MM.1S (cell line): ENCODE measurements at regions not wholly inside any gene's neighbourhood (a gene's known extent, or its start where the extent isn't known, plus 50 kb on each side); places are given as distances from the start of the nearest gene placed in this dataset.

Experiments used
- DNase-seq: peaks from one replicate; pipeline ENCODE4 v3.0.0-alpha.2; 2015
- H2AFZ ChIP-seq: fragments of 300-600 bp; sonication (generic); 2 replicates; pipeline ENCODE4 v1.6.0; 2016; ENCODE audit warnings: antibody characterized with exemption, low read length
- H3F3A ChIP-seq: fragments of 300-600 bp; sonication (generic); 2 replicates; pipeline ENCODE4 v1.6.1; 2016; ENCODE audit warnings: mild to moderate bottlenecking, antibody characterized with exemption, low read length, moderate library complexity, mixed read lengths; ENCODE audit not compliant: insufficient read depth
- H3K27ac ChIP-seq: fragments of 300-600 bp; sonication (generic); 2 replicates; pipeline ENCODE4 v1.5.1; 2016; ENCODE audit warnings: mild to moderate bottlenecking, low read length
- H3K27me3 ChIP-seq: fragments of 300-600 bp; sonication (generic); replicated peaks from 2 replicates; pipeline ENCODE4 v1.6.0; 2016; ENCODE audit warnings: low read length; ENCODE audit not compliant: insufficient read depth
- H3K36me3 ChIP-seq: fragments of 300-600 bp; sonication (generic); replicated peaks from 2 replicates; pipeline ENCODE4 v1.6.1; 2016; ENCODE audit warnings: mild to moderate bottlenecking, low read length, mixed read lengths; ENCODE audit not compliant: insufficient read depth
- H3K4me1 ChIP-seq: fragments of 300-600 bp; sonication (generic); 2 replicates; pipeline ENCODE4 v1.6.1; 2016; ENCODE audit warnings: low read length, mixed read lengths
- H3K4me2 ChIP-seq: fragments of 300-600 bp; sonication (generic); 2 replicates; pipeline ENCODE4 v1.6.0; 2016; ENCODE audit warnings: low read depth, low read length
- H3K4me3 ChIP-seq: fragments of 300-600 bp; sonication (generic); 2 replicates; pipeline ENCODE4 v1.5.1; 2016; ENCODE audit warnings: low read length, mixed read lengths
- H3K79me2 ChIP-seq: fragments of 300-600 bp; sonication (generic); 2 replicates; pipeline ENCODE4 v1.6.1; 2016; ENCODE audit warnings: mixed run types, low read length, mixed read lengths
- H3K9ac ChIP-seq: fragments of 300-600 bp; sonication (generic); 2 replicates; pipeline ENCODE4 v1.6.1; 2016; ENCODE audit warnings: low read length, mixed read lengths
- H3K9me2 ChIP-seq: fragments of 300-600 bp; sonication (generic); replicated peaks from 2 replicates; pipeline ENCODE4 v1.6.1; 2016; ENCODE audit warnings: mild to moderate bottlenecking, low read length, mixed read lengths; ENCODE audit not compliant: insufficient read depth
- H3K9me3 ChIP-seq: fragments of 300-600 bp; sonication (generic); replicated peaks from 2 replicates; pipeline ENCODE4 v1.6.1; 2016; ENCODE audit warnings: mild to moderate bottlenecking, low read length, mixed read lengths; ENCODE audit not compliant: insufficient read depth
- H4K20me1 ChIP-seq: fragments of 300-600 bp; sonication (generic); 2 replicates; pipeline ENCODE4 v1.6.1; 2016; ENCODE audit warnings: mild to moderate bottlenecking, low read length, moderate library complexity, mixed read lengths; ENCODE audit not compliant: insufficient read depth
- EZH2 ChIP-seq: fragments of 300-600 bp; sonication (generic); optimal IDR thresholded peaks from 2 replicates; pipeline ENCODE3; 2017; ENCODE audit warnings: low read depth, mild to moderate bottlenecking, antibody characterized with exemption, low read length, mixed read lengths
- EZH2phosphoT487 ChIP-seq: fragments of 300-600 bp; sonication (generic); IDR thresholded peaks from 2 replicates; pipeline ENCODE4 v1.6.1; 2018; ENCODE audit warnings: antibody characterized with exemption, low read length
- TF ChIP-seq, protein P1 (sequence below): fragments of 300-600 bp; sonication (generic); IDR thresholded peaks from 2 replicates; pipeline ENCODE4 v1.5.1; 2016; ENCODE audit warnings: antibody characterized with exemption, low read length, mixed read lengths

GRCh38 chr14:71749613-71750238 is 182.5 kb upstream of the RGS6 start:
- H3K9ac ChIP-seq = no peak overlapping the region
- H3K36me3 ChIP-seq = no peaks in the 10 kb centered on the region
- no peaks in the 10 kb centered on the region for H3K9me3 ChIP-seq
- no peaks in the 10 kb centered on the region for H3F3A ChIP-seq
- H3K4me3 ChIP-seq = no peak overlapping the region
- H3K4me2 ChIP-seq = no peak overlapping the region
- no peaks in the 10 kb centered on the region for H3K79me2 ChIP-seq
- H3K27ac ChIP-seq = no peak overlapping the region
- no peaks in the 10 kb centered on the region for H3K4me1 ChIP-seq
- DNase-seq = no peak
- TF ChIP-seq EZH2 (no peak), EZH2phosphoT487 (no peak)
- TF ChIP-seq, protein P1, sequence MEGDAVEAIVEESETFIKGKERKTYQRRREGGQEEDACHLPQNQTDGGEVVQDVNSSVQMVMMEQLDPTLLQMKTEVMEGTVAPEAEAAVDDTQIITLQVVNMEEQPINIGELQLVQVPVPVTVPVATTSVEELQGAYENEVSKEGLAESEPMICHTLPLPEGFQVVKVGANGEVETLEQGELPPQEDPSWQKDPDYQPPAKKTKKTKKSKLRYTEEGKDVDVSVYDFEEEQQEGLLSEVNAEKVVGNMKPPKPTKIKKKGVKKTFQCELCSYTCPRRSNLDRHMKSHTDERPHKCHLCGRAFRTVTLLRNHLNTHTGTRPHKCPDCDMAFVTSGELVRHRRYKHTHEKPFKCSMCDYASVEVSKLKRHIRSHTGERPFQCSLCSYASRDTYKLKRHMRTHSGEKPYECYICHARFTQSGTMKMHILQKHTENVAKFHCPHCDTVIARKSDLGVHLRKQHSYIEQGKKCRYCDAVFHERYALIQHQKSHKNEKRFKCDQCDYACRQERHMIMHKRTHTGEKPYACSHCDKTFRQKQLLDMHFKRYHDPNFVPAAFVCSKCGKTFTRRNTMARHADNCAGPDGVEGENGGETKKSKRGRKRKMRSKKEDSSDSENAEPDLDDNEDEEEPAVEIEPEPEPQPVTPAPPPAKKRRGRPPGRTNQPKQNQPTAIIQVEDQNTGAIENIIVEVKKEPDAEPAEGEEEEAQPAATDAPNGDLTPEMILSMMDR = no peak
- H2AFZ ChIP-seq = no peak overlapping the region
- H3K27me3 ChIP-seq = no peaks in the 10 kb centered on the region
- H3K9me2 ChIP-seq = no peaks in the 10 kb centered on the region
- no peaks in the 10 kb centered on the region for H4K20me1 ChIP-seq

- H3K79me2 ChIP-seq = no peaks in the 10 kb centered on the region
- no peaks in the 10 kb centered on the region for H3K9me2 ChIP-seq
- H3K4me3 ChIP-seq = no peak overlapping the region
- no peaks in the 10 kb centered on the region for H3K27me3 ChIP-seq
- no peaks in the 10 kb centered on the region for H3F3A ChIP-seq
- TF ChIP-seq EZH2 (no peak), EZH2phosphoT487 (no peak)
- TF ChIP-seq, protein P1 = no peak
- H3K27ac ChIP-seq = no peak overlapping the region
- no peaks in the 10 kb centered on the region for H3K9me3 ChIP-seq
- H3K4me2 ChIP-seq = no peak overlapping the region
- H2AFZ ChIP-seq = no peak overlapping the region
- DNase-seq = no peak
- no peaks in the 10 kb centered on the region for H4K20me1 ChIP-seq
- no peaks in the 10 kb centered on the region for H3K36me3 ChIP-seq
- no peak overlapping the region for H3K9ac ChIP-seq
- no peaks in the 10 kb centered on the region for H3K4me1 ChIP-seq
These were observed 181.0 kb upstream of the RGS6 start for GRCh38 chr14:71751264-71751663.

DNA sequence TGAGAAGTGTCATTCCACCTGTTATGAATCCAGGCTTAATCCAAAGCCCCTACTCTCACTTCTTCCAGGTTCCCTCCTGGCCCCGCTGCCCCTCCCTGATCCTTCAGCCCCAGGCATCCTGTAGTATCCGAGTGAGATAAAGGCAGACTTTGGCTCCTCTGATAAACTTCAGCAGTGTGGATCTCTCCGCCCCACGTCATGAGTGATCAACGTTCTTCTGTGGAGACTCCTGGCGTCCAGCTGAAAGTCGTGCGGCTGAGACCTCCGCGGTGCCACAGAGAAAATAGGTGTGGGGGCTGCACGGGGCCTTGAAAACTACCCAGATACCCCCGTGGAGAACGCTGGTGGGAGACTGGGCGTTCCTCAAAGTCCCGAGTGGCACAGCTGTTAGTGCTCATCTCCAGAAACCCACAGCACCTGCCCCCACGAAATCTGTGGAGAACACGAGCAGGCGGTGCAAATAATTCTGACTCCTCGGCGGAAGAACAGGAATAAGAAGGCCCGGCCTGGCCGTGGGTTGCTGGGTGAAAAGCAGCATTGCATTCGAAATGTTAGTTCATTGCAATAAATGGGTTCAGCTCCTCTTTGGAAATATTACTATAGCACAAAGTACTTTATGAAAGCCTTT is 180.0 kb upstream of the RGS6 start:
- Histone ChIP-seq H3K27me3 (no peaks in the 10 kb centered on the region), H4K20me1 (no peaks in the 10 kb centered on the region), H3K9me2 (no peaks in the 10 kb centered on the region), H3K9me3 (no peaks in the 10 kb centered on the region), H3K4me1 (no peaks in the 10 kb centered on the region), H3K79me2 (no peaks in the 10 kb centered on the region), H3K36me3 (no peaks in the 10 kb centered on the region), H3F3A (no peaks in the 10 kb centered on the region), H3K4me2 (no peak overlapping the region; the same call in 1 of the 2 replicates), H2AFZ (no peak overlapping the region), H3K9ac (no peak overlapping the region), H3K27ac (no peak overlapping the region), H3K4me3 (no peak overlapping the region)
- DNase-seq = no peak
- TF ChIP-seq EZH2phosphoT487 = no peak
- TF ChIP-seq, protein P1 = no peak
- TF ChIP-seq EZH2 = no peak
